Hematopoietic multipotent progenitor cell treated with erythropoietin and hydrocortisone succinate and interleukin-3 and kit ligand, for 15 days (in vitro differentiated cells): ENCODE measurements at regions not wholly inside any gene's neighbourhood (a gene's known extent, or its start where the extent isn't known, plus 50 kb on each side); places are given as distances from the start of the nearest gene placed in this dataset.

Experiments used
- DNase-seq: peaks from one replicate; pipeline ENCODE4 v3.0.0-alpha.2; 2015; ENCODE audit warnings: low spot score

- no peak for DNase-seq
These were observed 908.1 kb upstream of the TMEM132C start for GRCh38 chr12:127358888-127359287.

GRCh38 chr12:127360580-127360979 is 906.4 kb upstream of the TMEM132C start:
- DNase-seq = no peak

GRCh38 chr12:127362121-127362520 is 904.8 kb upstream of the TMEM132C start:
- no peak for DNase-seq

GRCh38 chr12:127363392-127363791 is 903.6 kb upstream of the TMEM132C start:
- DNase-seq = no peak

- DNase-seq = no peak
These were observed 893.4 kb upstream of the TMEM132C start for GRCh38 chr12:127373559-127373958.

- no peak for DNase-seq
These were observed 892.5 kb upstream of the TMEM132C start for GRCh38 chr12:127374447-127374846.

GRCh38 chr12:127381043-127381668 is 885.8 kb upstream of the TMEM132C start:
- DNase-seq = peak; percentile 6

- no peak for DNase-seq
These were observed 885.3 kb upstream of the TMEM132C start for GRCh38 chr12:127381681-127382080.

- DNase-seq = no peak
These were observed 883.7 kb upstream of the TMEM132C start for GRCh38 chr12:127383281-127383680.

- no peak for DNase-seq
These were observed 880.2 kb upstream of the TMEM132C start for GRCh38 chr12:127386723-127387122.

- no peak for DNase-seq
These were observed 878.0 kb upstream of the TMEM132C start for GRCh38 chr12:127388985-127389384.

GRCh38 chr12:127389923-127390322 is 877.0 kb upstream of the TMEM132C start:
- DNase-seq = no peak

- no peak for DNase-seq
These were observed 873.5 kb upstream of the TMEM132C start for GRCh38 chr12:127393465-127393864.

GRCh38 chr12:127393896-127394295 is 873.1 kb upstream of the TMEM132C start:
- DNase-seq = no peak

GRCh38 chr12:127396734-127397133 is 870.2 kb upstream of the TMEM132C start:
- DNase-seq = no peak

- no peak for DNase-seq
These were observed 868.8 kb upstream of the TMEM132C start for GRCh38 chr12:127398016-127398710.

GRCh38 chr12:127399451-127399850 is 867.5 kb upstream of the TMEM132C start:
- DNase-seq = no peak

- DNase-seq = no peak
These were observed 866.7 kb upstream of the TMEM132C start for GRCh38 chr12:127400221-127400620.

- no peak for DNase-seq
These were observed 866.0 kb upstream of the TMEM132C start for GRCh38 chr12:127401005-127401404.

GRCh38 chr12:127401536-127401935 is 865.4 kb upstream of the TMEM132C start:
- DNase-seq = no peak

GRCh38 chr12:127411166-127411915 is 855.6 kb upstream of the TMEM132C start:
- DNase-seq = no peak

- no peak for DNase-seq
These were observed 855.0 kb upstream of the TMEM132C start for GRCh38 chr12:127411981-127412380.

GRCh38 chr12:127412866-127413265 is 854.1 kb upstream of the TMEM132C start:
- DNase-seq = no peak
